Parathyroid adenoma (tissue), 2 donors: ENCODE measurements at regions not wholly inside any gene's neighbourhood (a gene's known extent, or its start where the extent isn't known, plus 50 kb on each side); places are given as distances from the start of the nearest gene placed in this dataset.

Source experiments
- H2AFZ ChIP-seq: fragments of 300-600 bp; sonication (generic); one replicate; pipeline ENCODE4 v1.7.0; 2017; ENCODE audit warnings: antibody characterized with exemption, mild to moderate bottlenecking
- H3K27ac ChIP-seq: fragments of 300-600 bp; sonication (generic); one replicate; pipeline ENCODE4 v1.7.0; 2017
- H3K27me3 ChIP-seq: fragments of 300-600 bp; sonication (generic); one replicate; pipeline ENCODE4 v1.7.0; 2017; ENCODE audit warnings: low read length; ENCODE audit not compliant: control insufficient read depth, insufficient read depth
- H3K36me3 ChIP-seq: fragments of 300-600 bp; sonication (generic); one replicate; pipeline ENCODE4 v1.7.0; 2017; ENCODE audit warnings: low read length; ENCODE audit not compliant: control insufficient read depth, insufficient read depth
- H3K4me1 ChIP-seq: fragments of 300-600 bp; sonication (generic); one replicate; pipeline ENCODE4 v1.7.0; 2017; ENCODE audit warnings: control low read depth
- H3K4me2 ChIP-seq: fragments of 300-600 bp; sonication (generic); one replicate; pipeline ENCODE4 v1.7.0; 2017; ENCODE audit warnings: low read length
- H3K4me3 ChIP-seq: fragments of 300-600 bp; sonication (generic); one replicate; pipeline ENCODE4 v1.7.0; 2017; ENCODE audit warnings: low read depth, low read length
- H3K79me2 ChIP-seq: fragments of 300-600 bp; sonication (generic); one replicate; pipeline ENCODE4 v1.7.0; 2017; ENCODE audit warnings: control low read depth
- H3K9ac ChIP-seq: fragments of 300-600 bp; sonication (generic); one replicate; pipeline ENCODE4 v1.7.0; 2017; ENCODE audit warnings: mild to moderate bottlenecking
- H3K9me3 ChIP-seq: fragments of 300-600 bp; sonication (generic); one replicate; pipeline ENCODE4 v1.7.0; 2017; ENCODE audit warnings: low read length; ENCODE audit not compliant: control insufficient read depth
- CTCF ChIP-seq: fragments of 300-600 bp; sonication (generic); IDR thresholded peaks from one replicate; pipeline ENCODE4 v1.7.0; 2017; ENCODE audit warnings: antibody characterized with exemption, mild to moderate bottlenecking
- donor health status: primary hyperparathyroidism.

- no peak overlapping the region for H3K9ac ChIP-seq
- H3K4me2 ChIP-seq, result no peak overlapping the region
- H3K79me2 ChIP-seq, result no peaks in the 10 kb centered on the region
- H3K36me3 ChIP-seq, result no peaks in the 10 kb centered on the region
- H2AFZ ChIP-seq, result no peak overlapping the region
- no peaks in the 10 kb centered on the region for H3K9me3 ChIP-seq
- H3K4me3 ChIP-seq, result no peak overlapping the region
- no peak overlapping the region for H3K27ac ChIP-seq
- no peak for TF ChIP-seq CTCF
- no peaks in the 10 kb centered on the region for H3K4me1 ChIP-seq
- H3K27me3 ChIP-seq, result no peaks in the 10 kb centered on the region
Observed at GRCh38 chr6:91631227-91631626, 1044.4 kb upstream of the MAP3K7 start.

- Histone ChIP-seq H3K79me2 (no peaks in the 10 kb centered on the region), H3K4me1 (no peaks in the 10 kb centered on the region), H3K4me2 (no peak overlapping the region), H2AFZ (no peak overlapping the region), H3K27me3 (no peaks in the 10 kb centered on the region), H3K4me3 (no peak overlapping the region), H3K36me3 (no peaks in the 10 kb centered on the region), H3K9me3 (no peaks in the 10 kb centered on the region), H3K27ac (no peak overlapping the region), H3K9ac (no peak overlapping the region)
- no peak for TF ChIP-seq CTCF
Observed at GRCh38 chr6:91626911-91627310, 1040.0 kb upstream of the MAP3K7 start.

GRCh38 chr6:91613481-91613880, 1026.6 kb upstream of the MAP3K7 start:
- Histone ChIP-seq H3K4me2 (no peak overlapping the region), H3K27ac (no peak overlapping the region), H3K79me2 (no peaks in the 10 kb centered on the region), H3K9ac (no peak overlapping the region), H3K27me3 (no peaks in the 10 kb centered on the region), H3K4me1 (no peaks in the 10 kb centered on the region), H2AFZ (no peak overlapping the region), H3K36me3 (no peaks in the 10 kb centered on the region), H3K9me3 (no peaks in the 10 kb centered on the region), H3K4me3 (no peak overlapping the region)
- TF ChIP-seq CTCF, result no peak

GRCh38 chr6:91611190-91611589, 1024.3 kb upstream of the MAP3K7 start:
- Histone ChIP-seq H3K79me2 (no peaks in the 10 kb centered on the region), H3K4me1 (no peaks in the 10 kb centered on the region), H2AFZ (no peak overlapping the region), H3K4me3 (no peak overlapping the region), H3K27me3 (no peaks in the 10 kb centered on the region), H3K36me3 (no peaks in the 10 kb centered on the region), H3K9ac (no peak overlapping the region), H3K27ac (no peak overlapping the region), H3K4me2 (no peak overlapping the region), H3K9me3 (no peaks in the 10 kb centered on the region)
- no peak for TF ChIP-seq CTCF

GRCh38 chr6:91608428-91608827, 1021.6 kb upstream of the MAP3K7 start:
- H3K4me3 ChIP-seq, result no peak overlapping the region
- H3K27ac ChIP-seq, result no peak overlapping the region
- H3K27me3 ChIP-seq, result no peaks in the 10 kb centered on the region
- no peaks in the 10 kb centered on the region for H3K4me1 ChIP-seq
- H2AFZ ChIP-seq, result no peak overlapping the region
- H3K9ac ChIP-seq, result no peak overlapping the region
- no peaks in the 10 kb centered on the region for H3K9me3 ChIP-seq
- no peak overlapping the region for H3K4me2 ChIP-seq
- H3K36me3 ChIP-seq, result no peaks in the 10 kb centered on the region
- TF ChIP-seq CTCF, result no peak
- H3K79me2 ChIP-seq, result no peaks in the 10 kb centered on the region
